GM19043 (cell line): ENCODE measurements at regions not wholly inside any gene's neighbourhood (a gene's known extent, or its start where the extent isn't known, plus 50 kb on each side); places are given as distances from the start of the nearest gene placed in this dataset.

ENCODE experiments used
- ATAC-seq: cut with Tn5 transposase; IDR thresholded peaks from one replicate; pipeline ENCODE4 v1.9.1; 2021; ENCODE audit warnings: low read depth; ENCODE audit not compliant: unreplicated experiment

DNA sequence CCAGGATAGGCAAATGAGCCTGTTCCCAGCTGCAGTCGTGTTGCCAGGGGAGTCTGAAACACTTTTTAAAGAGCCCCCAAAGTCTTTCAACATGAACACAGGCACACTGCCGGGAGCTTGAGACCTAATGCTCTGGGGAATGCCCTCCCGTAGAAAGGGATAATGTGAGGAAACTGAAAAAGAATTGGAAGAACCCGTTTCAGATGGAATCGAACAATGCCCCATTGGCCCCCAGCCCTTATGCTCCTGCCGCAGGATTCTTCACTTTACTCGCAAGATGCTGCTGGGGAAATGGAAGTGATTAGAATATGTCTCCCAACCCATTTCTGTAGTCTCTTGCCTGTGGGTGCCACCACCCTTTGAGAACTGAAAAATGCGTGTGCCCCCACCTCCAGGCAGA lies 136.3 kb upstream of the GATA6 start:
- ATAC-seq, result no peak

DNA sequence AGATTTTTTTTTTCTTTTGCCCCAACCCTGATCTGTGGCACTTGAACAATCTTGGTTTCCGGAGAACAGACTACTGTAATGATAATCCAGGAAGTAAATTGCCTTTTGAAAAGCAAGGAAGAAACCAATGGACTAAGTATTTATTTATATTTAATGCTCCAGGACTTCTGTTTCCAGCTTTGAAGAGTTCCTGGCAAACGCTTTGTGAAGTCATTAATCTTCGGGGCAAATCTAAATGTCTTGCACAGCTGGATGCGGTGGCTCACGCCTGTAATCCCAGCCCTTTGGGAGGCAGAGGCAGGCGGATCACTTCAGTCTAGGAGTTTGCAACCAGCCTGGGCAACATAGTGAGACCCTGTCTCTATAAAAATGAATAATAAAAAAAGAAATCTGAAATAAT lies 135.1 kb upstream of the GATA6 start:
- no peak for ATAC-seq

DNA sequence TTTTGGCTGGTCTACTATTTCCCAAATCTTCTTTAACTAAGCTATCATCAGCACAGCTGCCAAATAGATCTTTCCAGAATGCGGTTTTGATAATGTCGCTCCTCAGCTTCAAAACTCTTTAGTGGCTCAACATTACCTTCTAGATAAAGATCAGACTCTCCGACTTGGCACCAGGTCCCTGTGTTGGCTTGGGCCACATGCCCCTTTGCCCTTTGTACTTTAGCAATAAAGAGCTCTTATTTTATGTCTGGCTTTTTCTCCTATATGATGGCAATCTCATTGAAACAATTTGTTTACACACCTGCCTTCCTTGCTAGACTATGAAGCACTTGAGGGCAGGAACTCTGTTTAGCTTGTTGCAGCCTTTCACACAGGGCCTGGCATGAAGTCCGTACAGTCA lies 128.9 kb upstream of the GATA6 start:
- no peak for ATAC-seq

DNA sequence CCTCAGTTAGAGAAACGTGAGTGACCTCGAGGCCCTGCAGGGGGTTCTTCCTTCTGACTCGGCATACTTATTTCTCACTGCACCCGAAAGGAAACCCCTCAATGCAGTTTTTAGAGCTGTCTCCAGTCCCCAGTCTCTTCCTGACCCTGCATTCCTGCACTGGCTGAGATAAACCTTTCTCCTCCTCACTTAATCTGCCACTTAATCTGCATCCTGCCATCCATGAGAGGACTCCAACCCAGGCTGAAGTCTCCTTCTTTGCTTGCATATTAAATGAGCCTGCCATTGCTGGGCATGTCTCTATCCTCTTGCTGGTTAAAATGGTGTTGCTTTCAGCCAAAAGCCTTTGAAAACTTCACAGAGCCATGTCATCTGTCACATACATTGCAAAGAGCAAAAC lies 125.6 kb upstream of the GATA6 start:
- no peak for ATAC-seq

DNA sequence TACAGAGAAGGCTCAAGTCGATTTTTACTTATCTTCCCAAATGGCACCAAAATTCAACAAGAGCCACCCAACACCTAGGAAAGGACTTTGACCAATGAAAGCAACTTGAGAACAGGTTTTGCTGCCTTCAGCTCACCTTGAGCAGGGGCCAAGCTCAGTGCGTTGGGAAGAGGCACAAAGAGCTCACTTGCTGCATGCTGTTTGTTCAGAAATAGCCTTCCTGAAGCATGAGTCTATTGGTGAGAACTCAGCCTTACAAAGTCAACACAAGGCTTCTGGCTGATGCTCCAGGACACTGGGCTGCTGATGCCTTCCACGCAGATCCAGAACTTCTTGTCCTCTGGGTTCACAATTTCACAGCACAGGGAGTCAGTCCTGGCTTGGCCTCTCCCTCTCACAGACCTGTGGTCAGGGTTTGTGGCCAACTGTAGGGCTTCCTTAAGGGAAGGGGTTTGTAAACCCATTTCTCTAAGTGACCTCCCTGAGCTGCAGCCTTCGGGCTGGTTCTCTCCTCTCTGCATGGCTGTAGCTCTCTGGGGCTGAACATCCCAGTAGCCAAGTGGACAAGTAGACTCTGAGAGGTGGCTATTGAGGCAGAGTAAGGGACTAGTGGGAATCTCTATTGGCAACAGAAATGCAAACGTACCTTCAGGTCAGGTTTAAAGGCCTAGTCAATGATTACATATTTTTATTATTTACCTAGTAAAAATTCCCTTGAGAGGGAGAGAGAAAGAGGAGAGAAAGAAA lies 124.7 kb upstream of the GATA6 start:
- ATAC-seq, result no peak

DNA sequence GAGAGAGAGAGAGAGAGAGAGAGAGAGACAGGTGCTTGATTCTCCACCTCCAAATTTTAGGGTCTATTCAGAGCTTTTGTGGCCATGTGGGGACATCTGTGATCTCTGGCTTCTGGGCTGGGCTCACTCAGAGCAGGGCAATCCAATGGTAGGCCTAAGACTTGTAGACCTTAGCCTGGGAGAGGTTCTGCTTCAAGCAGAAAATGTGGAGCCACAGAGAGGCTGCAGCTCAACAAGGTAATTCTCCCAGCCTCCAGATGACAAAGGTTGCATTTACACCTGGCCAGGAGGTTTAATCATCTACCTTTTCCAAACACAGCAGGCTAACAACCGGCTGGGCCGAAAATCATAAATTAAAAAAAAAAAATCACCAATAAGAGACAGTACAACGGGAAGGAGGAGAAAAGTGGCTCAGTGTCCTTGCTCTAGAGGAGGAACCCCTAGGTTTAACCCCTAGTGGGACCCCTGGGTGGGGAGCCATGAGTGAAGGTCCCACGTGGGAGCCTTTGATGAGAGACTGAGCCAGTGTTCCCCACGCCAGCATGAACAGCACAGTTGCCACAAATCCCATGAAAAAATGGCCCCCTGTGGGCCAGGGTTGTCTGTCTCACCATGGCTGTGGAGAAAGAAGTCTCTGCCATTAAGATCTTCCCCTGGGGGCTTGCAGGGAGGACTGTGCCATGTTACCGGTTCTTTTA lies 124.0 kb upstream of the GATA6 start:
- no peak for ATAC-seq

DNA sequence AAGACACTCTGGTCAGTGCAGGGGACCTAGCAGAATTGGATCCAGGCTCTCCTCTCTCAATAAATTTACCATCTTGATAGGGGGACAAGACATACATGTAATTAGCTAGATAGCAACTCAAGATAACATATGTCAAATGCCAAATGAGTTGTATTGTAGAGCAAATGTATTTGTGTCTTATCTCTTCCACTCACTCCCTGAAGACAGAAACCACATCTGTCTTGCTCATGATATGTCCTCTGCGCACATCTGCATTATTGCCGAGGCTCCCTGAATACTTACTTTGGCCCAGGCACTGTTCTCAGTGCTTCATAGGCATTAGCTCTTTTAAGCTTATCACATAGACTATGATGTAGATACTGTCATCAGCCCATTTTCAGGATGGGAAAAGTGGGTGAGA lies 122.9 kb upstream of the GATA6 start:
- ATAC-seq, result no peak

DNA sequence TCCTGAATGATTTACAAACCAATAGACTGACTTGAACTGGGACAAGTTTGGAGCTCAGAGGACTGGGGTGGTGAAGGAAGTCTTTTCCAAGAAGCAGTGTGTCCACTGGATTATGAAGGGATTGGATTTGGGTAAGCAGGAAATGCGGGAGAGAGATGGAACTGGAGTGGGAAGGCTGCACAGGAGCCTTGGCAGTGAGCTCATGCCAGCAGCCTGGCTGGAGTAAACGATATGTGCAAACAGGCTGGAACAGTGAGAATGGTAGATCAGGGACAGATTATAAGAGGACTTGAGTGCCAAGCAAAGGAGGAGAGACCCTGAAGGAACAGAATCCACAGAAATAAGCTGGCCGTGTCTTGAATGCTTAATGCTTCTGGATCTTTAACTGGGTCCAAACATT lies 121.9 kb upstream of the GATA6 start:
- no peak for ATAC-seq

DNA sequence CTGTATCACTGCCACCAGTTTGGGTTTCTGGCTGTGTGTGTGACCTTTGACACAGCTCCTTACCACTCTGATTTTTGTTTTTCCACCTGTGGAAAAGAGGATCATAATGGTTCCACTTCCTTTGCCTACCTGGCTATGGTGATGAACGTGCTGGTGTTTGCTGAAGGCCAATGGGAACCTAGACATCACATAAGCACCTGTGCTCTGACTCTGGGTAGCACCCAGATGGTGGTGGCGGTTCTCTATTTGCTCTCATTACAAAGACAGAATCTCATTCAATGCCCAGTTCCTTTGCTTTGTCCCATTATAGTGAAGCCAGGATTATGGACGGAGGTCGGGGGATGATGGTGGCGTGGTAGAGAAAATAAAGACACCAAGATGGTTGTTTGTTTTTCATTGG lies 121.2 kb upstream of the GATA6 start:
- no peak for ATAC-seq

DNA sequence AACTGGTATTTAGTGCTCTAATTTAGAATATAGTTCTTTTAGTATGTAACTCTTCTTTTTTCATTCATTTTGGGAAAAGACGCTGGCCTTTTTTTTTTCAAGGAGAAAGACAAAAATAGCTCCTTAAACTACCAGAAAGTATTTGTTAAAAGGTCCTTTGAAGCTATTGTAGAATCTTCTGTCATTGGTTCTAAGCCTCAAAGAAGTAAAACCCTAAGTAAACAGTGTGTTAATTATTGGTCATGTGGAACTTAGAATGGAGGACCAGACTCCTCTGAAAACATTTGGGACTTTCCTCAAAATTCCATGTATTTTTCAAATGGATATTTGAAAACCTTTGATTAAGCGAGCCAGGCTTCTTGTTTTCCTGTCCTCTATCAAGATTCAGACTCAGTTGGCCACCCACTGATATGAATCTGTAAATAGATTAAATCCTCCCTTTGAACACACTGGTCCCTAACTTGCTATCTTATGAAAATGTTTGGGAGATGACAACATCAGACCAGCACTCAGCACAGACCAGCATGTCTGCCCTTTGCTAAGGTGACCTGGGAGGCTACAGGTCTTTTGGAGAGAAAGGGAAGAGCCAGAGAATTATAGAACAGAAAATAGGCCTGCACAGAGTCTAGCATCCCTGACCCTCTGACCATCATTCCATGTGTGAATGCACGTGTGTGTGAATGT lies 120.3 kb upstream of the GATA6 start:
- no peak for ATAC-seq

DNA sequence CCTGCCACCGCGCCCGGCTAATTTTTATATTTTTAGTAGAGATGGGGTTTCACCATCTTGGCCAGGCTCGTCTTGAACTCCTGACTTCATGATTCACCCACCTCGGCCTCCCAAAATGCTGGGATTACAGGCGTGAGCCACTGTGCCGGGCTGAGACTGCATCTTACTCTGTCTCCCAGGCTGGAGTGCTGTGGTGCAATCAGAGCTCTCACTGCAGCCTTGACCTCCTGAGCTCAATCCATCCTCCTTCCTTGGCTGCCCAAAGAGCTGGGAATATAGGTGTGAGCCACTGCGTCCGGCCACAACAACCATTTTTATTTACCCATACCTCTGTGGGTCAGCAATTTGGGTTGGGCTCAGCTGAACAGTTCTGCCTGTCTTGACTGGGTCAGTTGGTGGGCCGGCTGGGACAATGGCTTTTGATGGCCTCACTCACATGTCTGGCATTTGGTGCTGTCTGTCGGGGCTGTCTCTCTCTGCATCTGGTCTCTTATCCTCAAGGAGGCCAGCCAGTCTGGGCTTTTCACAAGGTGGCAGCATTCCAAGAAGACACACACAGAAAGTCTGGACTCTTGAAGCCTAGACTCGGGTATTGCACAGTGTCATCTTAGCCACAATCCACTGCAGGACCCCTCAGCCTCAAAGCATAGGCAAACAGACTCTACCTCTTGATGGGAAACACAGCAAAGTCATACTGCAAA lies 116.8 kb upstream of the GATA6 start:
- no peak for ATAC-seq

DNA sequence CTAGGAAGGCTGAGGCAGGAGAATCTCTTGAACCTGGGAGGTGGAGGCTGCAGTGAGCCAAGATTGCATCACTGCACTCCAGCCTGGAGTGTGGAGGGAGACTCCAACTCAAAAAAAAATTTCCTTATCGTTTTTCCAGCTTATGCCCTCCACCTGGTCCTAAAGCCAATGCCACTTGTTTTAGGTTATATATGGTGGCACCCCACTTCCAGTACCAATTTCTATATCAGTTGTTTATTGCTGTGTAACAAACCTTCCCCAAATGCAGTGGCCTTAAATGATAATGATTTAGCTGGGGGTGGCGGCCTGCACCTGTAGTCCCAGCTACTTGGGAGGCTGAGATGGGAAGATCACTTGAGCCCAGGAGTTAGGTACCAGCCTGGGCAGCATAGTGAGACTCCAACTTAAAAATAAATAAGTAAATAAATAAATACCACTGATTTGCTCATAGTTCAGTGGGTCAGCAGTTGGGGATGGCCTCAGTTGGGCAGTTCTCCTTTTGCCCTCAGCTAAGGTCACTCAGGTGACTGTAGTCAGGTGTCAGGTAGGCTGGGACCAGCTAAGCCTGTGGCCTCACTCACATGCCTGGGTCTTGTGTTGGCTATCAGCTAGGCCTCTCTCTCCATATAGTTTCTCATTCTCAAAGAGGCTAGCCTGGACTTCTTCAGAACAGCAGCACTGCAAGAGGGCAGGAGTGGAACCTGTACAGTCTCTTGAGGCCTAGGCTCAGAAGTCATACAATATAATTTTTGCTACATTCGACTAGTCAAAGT lies 113.7 kb upstream of the GATA6 start:
- no peak for ATAC-seq

DNA sequence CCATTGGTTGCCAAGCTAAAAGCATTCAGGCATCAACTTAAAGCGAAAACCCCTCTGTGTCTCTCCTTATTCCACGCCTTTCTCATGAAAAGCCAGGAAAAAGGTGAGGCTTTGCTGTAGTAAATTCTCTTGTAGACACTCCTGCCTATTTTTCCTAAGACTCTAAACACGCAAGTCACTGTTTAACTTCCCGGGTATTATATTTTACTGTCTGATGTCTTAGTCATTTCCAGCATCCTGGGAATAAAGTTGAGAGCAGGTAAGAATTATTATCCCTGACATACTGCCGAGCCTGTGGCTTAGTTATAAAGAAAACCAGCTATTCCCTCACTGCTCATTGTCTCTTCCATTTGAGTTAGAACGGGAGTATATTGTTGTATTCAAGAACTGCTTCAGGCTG lies 112.4 kb upstream of the GATA6 start:
- no peak for ATAC-seq

DNA sequence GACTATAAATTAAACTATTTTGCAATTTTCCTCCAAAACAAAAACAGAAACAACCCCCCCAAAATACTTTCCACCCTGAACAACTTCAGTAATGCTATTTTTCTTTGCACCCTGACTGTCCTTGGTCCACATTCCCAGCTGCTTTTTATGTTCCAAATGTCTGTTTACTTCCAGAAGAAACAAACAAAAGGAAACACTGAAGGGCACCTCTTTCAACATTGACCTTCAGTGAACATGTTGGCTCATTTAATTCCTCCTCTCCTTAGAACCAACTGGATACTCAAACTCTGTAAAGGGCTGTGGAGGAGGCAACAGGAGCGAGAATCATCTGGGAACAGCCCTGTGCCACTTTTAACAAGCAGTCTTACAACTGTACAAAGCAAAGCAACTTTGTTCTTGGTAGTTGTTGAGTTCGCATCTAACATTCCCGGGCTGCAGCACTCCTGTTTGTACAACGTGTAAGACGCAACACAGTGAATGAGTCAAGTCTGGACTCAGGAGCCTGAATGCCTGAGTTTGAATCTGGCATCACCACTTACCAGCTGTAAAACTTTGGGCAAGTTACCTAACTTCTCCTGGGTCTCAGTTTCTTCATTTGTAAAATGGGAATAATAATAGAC lies 111.4 kb upstream of the GATA6 start:
- ATAC-seq, result no peak

DNA sequence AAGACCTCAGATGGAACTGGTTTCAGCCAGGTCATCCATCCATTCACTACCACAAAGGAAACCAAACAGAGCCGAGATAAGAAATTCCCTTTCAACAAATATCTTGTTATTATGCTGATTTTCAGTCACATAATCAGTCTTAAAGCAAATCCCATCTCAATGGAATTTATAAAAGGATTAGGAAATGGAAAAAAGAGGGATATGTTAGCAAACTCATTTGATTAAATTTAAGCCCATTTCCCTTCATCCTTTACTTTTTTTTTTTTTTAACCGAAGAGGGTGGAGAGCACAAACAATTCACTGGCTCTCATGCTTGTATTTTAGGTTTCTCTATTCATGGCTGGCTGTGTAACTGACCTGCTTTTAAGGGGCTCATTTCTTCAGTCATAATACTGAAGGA lies 109.0 kb upstream of the GATA6 start:
- no peak for ATAC-seq

DNA sequence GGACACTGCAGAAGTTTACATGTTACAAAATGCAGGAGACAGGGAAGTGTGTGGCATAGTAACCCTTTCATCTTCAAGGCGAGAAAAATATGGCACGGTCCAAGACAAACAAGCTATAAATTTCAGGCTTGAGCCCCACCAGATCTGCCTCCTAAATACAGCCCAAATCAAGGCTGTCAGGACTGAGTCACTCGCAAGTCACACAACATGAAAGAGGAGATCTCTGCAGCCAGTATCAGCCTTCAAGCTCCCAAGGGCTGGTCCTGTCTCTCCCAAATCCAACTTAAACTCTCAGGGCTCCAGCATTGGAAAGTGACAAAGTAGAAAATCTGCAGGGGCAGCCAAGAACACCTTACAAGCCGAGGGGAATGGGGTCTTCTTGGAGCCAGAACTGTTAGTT lies 106.3 kb upstream of the GATA6 start:
- ATAC-seq, result no peak

DNA sequence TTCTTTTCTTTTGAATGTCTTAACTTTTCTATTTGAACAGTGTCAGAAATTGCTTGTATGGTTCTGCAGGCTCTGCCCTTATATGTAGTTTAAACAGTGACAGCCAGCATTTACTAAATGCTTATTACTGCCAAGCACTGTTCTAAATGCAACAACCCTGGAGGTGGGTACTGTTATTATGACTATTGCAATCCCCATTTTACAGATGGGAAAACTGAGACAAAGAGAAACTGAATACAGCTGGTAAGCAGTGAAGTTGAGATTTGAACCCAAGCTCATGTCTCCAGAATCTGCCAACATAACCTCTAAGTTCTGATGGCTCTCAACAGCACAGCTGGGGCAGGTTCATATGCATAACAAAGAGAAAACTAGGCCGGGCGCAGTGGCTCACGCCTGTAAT lies 105.7 kb upstream of the GATA6 start:
- ATAC-seq, result no peak

DNA sequence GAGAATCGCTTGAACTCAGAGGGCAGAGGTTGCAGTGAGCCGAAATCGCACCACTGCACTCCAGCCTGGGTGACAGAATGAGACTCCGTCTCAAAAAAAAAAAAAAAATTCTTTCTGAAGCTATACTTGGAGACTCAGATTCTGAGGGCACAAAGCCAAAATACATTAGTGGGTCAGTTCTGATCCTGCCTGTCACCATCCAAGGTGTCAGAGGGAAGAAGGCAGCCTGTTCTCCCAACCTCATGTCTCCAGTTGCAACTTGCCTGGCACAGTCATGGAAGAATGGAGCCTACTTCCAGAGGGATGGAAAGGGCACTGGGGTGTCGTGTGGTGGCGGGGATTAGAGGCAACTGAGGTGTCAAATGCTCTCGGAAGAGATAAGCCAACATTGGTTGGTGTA lies 104.8 kb upstream of the GATA6 start:
- ATAC-seq, result no peak

DNA sequence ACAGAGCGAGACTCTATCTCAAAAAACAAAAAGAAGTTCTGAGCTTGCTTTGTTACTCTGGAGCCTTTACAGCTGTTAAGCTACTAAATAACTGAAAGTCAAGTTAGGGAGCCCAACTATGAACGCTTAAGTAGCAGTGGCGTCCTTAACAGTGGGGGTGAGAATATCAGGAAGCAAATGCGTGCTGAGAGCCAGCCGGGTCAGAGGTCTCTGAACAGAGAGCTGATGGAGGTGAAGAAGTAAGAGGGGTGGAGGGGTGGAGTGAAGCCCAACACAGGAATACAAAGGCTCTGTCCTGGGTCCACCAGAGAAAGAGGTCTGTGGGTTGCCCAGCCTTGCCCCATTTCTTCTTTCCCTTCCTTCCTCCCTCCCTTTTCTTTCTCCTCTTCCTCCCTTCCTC lies 104.1 kb upstream of the GATA6 start:
- no peak for ATAC-seq

DNA sequence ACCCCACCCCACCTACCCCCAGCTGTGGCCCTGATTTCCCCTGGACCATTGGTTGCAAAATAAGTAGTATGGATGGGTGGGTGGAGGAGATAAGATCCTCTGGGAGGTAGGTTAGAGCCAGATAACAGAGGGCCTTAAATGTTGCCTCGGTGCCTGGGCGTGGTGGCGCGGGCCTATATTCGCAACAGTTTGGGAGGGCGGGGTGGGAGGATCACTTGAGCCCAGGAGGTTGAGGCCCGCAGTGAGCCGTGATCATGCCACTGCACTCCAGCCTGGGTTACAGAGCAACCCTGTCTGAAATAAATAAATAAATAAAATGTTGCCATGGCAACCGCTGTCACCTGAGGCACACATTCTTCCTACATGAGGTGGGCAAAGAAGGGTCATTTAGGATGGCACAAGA lies 103.3 kb upstream of the GATA6 start:
- ATAC-seq, result no peak
